Astrocyte (in vitro differentiated cells and primary cell): ENCODE measurements at regions not wholly inside any gene's neighbourhood (a gene's known extent, or its start where the extent isn't known, plus 50 kb on each side); places are given as distances from the start of the nearest gene placed in this dataset.

Source experiments
- DNase-seq: peaks from one replicate; pipeline ENCODE4 v3.0.0-alpha.2; 2010; ENCODE audit warnings: low read depth
- FAIRE-seq: peaks from 2 replicates; lab custom pipeline; 2011; peaks lifted over from hg19 to GRCh38; lab: Jason Lieb, UNC
- H2AFZ ChIP-seq: 2 replicates; pipeline ENCODE4 v1.6.0; 2012; ENCODE audit warnings: low read depth, low read length, inconsistent platforms
- H3K27ac ChIP-seq: 2 replicates; pipeline ENCODE4 v1.5.1; 2011; ENCODE audit warnings: low read depth, low read length, inconsistent platforms
- H3K27me3 ChIP-seq: 2 replicates; pipeline ENCODE4 v1.6.0; 2011; ENCODE audit warnings: low read length, inconsistent platforms; ENCODE audit not compliant: insufficient read depth
- H3K36me3 ChIP-seq: 2 replicates; pipeline ENCODE4 v1.5.1; 2011; ENCODE audit warnings: low read length, inconsistent platforms; ENCODE audit not compliant: insufficient read depth
- H3K4me1 ChIP-seq: 2 replicates; pipeline ENCODE4 v1.5.1; 2011; ENCODE audit warnings: low read length, inconsistent platforms; ENCODE audit not compliant: insufficient read depth
- H3K4me2 ChIP-seq: 2 replicates; pipeline ENCODE4 v1.6.0; 2012; ENCODE audit warnings: low read length, inconsistent platforms
- H3K4me3 ChIP-seq: 2 replicates; pipeline ENCODE4 v1.5.1; 2011; ENCODE audit warnings: low read depth, mild to moderate bottlenecking, low read length, inconsistent platforms; ENCODE audit not compliant: insufficient read depth
- H3K79me2 ChIP-seq: 2 replicates; pipeline ENCODE4 v1.6.0; 2012; ENCODE audit warnings: mild to moderate bottlenecking, low read length, inconsistent platforms; ENCODE audit not compliant: insufficient read depth
- H3K9ac ChIP-seq: 2 replicates; pipeline ENCODE4 v1.6.0; 2012; ENCODE audit warnings: mild to moderate bottlenecking, low read length, inconsistent platforms
- H3K9me3 ChIP-seq: 2 replicates; pipeline ENCODE4 v1.5.1; 2012; ENCODE audit warnings: low read depth, mild to moderate bottlenecking, low read length, inconsistent platforms; ENCODE audit not compliant: insufficient read depth
- H4K20me1 ChIP-seq: 2 replicates; pipeline ENCODE4 v1.6.0; 2012; ENCODE audit warnings: low read length, inconsistent platforms; ENCODE audit not compliant: insufficient read depth
- H3K27ac Mint-ChIP-seq: one replicate; pipeline ENCODE4 v1.8.0; 2021; ENCODE audit warnings: mild to moderate bottlenecking, mixed read lengths; ENCODE audit not compliant: unreplicated experiment
- H3K27me3 Mint-ChIP-seq: one replicate; pipeline ENCODE4 v1.8.0; 2021; ENCODE audit warnings: low read depth, mixed read lengths; ENCODE audit not compliant: unreplicated experiment
- H3K36me3 Mint-ChIP-seq: one replicate; pipeline ENCODE4 v1.8.0; 2021; ENCODE audit warnings: low read depth, mixed read lengths; ENCODE audit not compliant: unreplicated experiment
- H3K4me1 Mint-ChIP-seq: one replicate; pipeline ENCODE4 v1.8.0; 2021; ENCODE audit warnings: low read depth, mixed read lengths; ENCODE audit not compliant: unreplicated experiment
- H3K4me3 Mint-ChIP-seq: one replicate; pipeline ENCODE4 v1.8.0; 2021; ENCODE audit warnings: mild to moderate bottlenecking, moderate library complexity, mixed read lengths; ENCODE audit not compliant: unreplicated experiment
- H3K9me3 Mint-ChIP-seq: one replicate; pipeline ENCODE4 v1.8.0; 2021; ENCODE audit warnings: mild to moderate bottlenecking, mixed read lengths; ENCODE audit not compliant: unreplicated experiment
- EZH2 ChIP-seq: IDR thresholded peaks from 2 replicates; pipeline ENCODE4 v1.6.1; 2012; ENCODE audit warnings: mild to moderate bottlenecking, low read length, inconsistent platforms; ENCODE audit not compliant: insufficient read depth
- TF ChIP-seq, protein P1 (sequence below): IDR thresholded peaks from 2 replicates; pipeline ENCODE4 v1.5.1; 2011; ENCODE audit warnings: low read depth, mild to moderate bottlenecking, inconsistent platforms, low read length, moderate library complexity; ENCODE audit not compliant: insufficient read depth

- Mint-ChIP-seq H3K27ac (peak overlapping the region; percentile 15), H3K9me3 (no peaks in the 10 kb centered on the region), H3K27me3 (no peaks in the 10 kb centered on the region), H3K36me3 (no peaks in the 10 kb centered on the region), H3K4me1 (peaks cover 17% of the 10 kb centered on the region), H3K4me3 (no peak overlapping the region)
- Histone ChIP-seq H3K4me3 (no peak overlapping the region), H3K27ac (no peak overlapping the region), H3K79me2 (no peaks in the 10 kb centered on the region), H3K4me2 (no peak overlapping the region), H3K9ac (no peak overlapping the region), H3K9me3 (no peaks in the 10 kb centered on the region), H3K4me1 (no peaks in the 10 kb centered on the region), H4K20me1 (no peaks in the 10 kb centered on the region), H3K27me3 (no peaks in the 10 kb centered on the region), H2AFZ (no peak overlapping the region), H3K36me3 (no peaks in the 10 kb centered on the region)
- FAIRE-seq (no peak), DNase-seq (no peak)
- no peak for TF ChIP-seq EZH2
- TF ChIP-seq, protein P1, sequence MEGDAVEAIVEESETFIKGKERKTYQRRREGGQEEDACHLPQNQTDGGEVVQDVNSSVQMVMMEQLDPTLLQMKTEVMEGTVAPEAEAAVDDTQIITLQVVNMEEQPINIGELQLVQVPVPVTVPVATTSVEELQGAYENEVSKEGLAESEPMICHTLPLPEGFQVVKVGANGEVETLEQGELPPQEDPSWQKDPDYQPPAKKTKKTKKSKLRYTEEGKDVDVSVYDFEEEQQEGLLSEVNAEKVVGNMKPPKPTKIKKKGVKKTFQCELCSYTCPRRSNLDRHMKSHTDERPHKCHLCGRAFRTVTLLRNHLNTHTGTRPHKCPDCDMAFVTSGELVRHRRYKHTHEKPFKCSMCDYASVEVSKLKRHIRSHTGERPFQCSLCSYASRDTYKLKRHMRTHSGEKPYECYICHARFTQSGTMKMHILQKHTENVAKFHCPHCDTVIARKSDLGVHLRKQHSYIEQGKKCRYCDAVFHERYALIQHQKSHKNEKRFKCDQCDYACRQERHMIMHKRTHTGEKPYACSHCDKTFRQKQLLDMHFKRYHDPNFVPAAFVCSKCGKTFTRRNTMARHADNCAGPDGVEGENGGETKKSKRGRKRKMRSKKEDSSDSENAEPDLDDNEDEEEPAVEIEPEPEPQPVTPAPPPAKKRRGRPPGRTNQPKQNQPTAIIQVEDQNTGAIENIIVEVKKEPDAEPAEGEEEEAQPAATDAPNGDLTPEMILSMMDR, result no peak
Observed at GRCh38 chr16:61182391-61182790, 853.8 kb downstream of the CDH8 start.

- Mint-ChIP-seq H3K4me3 (no peak overlapping the region), H3K27ac (no peak overlapping the region), H3K4me1 (peaks cover 17% of the 10 kb centered on the region), H3K27me3 (no peaks in the 10 kb centered on the region), H3K9me3 (no peaks in the 10 kb centered on the region), H3K36me3 (no peaks in the 10 kb centered on the region)
- TF ChIP-seq EZH2, result no peak
- TF ChIP-seq, protein P1, result no peak
- Histone ChIP-seq H3K4me3 (no peak overlapping the region), H3K4me2 (no peak overlapping the region), H3K27ac (no peak overlapping the region), H3K79me2 (no peaks in the 10 kb centered on the region), H3K9me3 (no peaks in the 10 kb centered on the region), H2AFZ (no peak overlapping the region), H4K20me1 (no peaks in the 10 kb centered on the region), H3K27me3 (no peaks in the 10 kb centered on the region), H3K4me1 (no peaks in the 10 kb centered on the region), H3K36me3 (no peaks in the 10 kb centered on the region), H3K9ac (no peak overlapping the region)
- DNase-seq (no peak), FAIRE-seq (no peak)
Observed at GRCh38 chr16:61181982-61182381, 854.3 kb downstream of the CDH8 start.

DNA sequence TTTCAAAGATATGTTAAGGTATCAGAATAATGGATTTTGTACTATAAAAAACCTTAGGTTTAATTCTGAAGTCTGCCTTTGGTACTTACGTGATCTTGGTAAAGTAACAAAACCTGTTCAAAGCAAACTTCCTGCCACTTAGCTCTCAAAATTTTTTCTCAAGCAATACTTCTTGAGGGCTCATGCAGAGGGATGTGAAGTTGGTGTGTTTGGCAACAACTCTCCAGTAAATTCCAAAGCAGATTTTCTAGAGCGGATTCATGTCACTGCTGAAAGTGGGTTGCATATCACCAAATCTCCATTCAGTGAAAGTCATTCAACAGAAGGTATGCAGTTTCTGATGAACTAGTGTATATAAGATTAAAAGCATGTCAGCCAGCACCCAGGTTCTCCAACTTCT is 856.7 kb downstream of the CDH8 start:
- Mint-ChIP-seq H3K27ac (no peak overlapping the region), H3K36me3 (no peaks in the 10 kb centered on the region), H3K4me3 (no peak overlapping the region), H3K9me3 (no peaks in the 10 kb centered on the region), H3K4me1 (peaks cover 17% of the 10 kb centered on the region), H3K27me3 (no peaks in the 10 kb centered on the region)
- Histone ChIP-seq H3K9me3 (no peaks in the 10 kb centered on the region), H2AFZ (no peak overlapping the region), H3K79me2 (no peaks in the 10 kb centered on the region), H3K9ac (no peak overlapping the region), H4K20me1 (no peaks in the 10 kb centered on the region), H3K27ac (no peak overlapping the region), H3K4me2 (no peak overlapping the region), H3K27me3 (no peaks in the 10 kb centered on the region), H3K36me3 (no peaks in the 10 kb centered on the region), H3K4me3 (no peak overlapping the region), H3K4me1 (no peaks in the 10 kb centered on the region)
- no peak for DNase-seq
- TF ChIP-seq, protein P1, result no peak
- TF ChIP-seq EZH2, result no peak
- FAIRE-seq, result no peak
